ENCODE measurements at regions not wholly inside any gene's neighbourhood (a gene's known extent, or its start where the extent isn't known, plus 50 kb on each side); places are given as distances from the start of the nearest gene placed in this dataset.
"Not testable (repeated sequence)": the region's sequence is repeated elsewhere in the genome, so short reads cannot be mapped to it uniquely, and the experiment has no call there.

- no peak overlapping the region for H3K4me3 ChIP-seq (ENCODE audit: low read length)
- no peak for TF ChIP-seq CTCF (IDR thresholded peaks at IDR 0.05; ENCODE audit: insufficient read depth, low read depth, low read length, missing control alignments)
- no peak for DNase-seq (ENCODE audit: low read depth)
Observed at GRCh38 chr7:159296093-159296681, 151.5 kb upstream of the VIPR2 start.

GRCh38 chr7:159286487-159286886, 141.8 kb upstream of the VIPR2 start:
- H3K4me3 ChIP-seq (ENCODE audit: low read length); DNase-seq (ENCODE audit: low read depth): not testable (repeated sequence)

- no peak for TF ChIP-seq CTCF (IDR thresholded peaks at IDR 0.05; ENCODE audit: insufficient read depth, low read depth, low read length, missing control alignments)
- DNase-seq (ENCODE audit: low read depth) = no peak
- no peak overlapping the region for H3K4me3 ChIP-seq (ENCODE audit: low read length)
Observed at GRCh38 chr7:159281573-159281972, 136.9 kb upstream of the VIPR2 start.

- DNase-seq (ENCODE audit: low read depth) = no peak
- no peak overlapping the region for H3K4me3 ChIP-seq (ENCODE audit: low read length)
- no peak for TF ChIP-seq CTCF (IDR thresholded peaks at IDR 0.05; ENCODE audit: insufficient read depth, low read depth, low read length, missing control alignments)
Observed at GRCh38 chr7:159280008-159280407, 135.3 kb upstream of the VIPR2 start.

GRCh38 chr7:159272739-159273138, 128.1 kb upstream of the VIPR2 start:
- TF ChIP-seq CTCF (IDR thresholded peaks at IDR 0.05; ENCODE audit: insufficient read depth, low read depth, low read length, missing control alignments) = no peak
- no peak for DNase-seq (ENCODE audit: low read depth)
- no peak overlapping the region for H3K4me3 ChIP-seq (ENCODE audit: low read length)

- TF ChIP-seq CTCF (IDR thresholded peaks at IDR 0.05; ENCODE audit: insufficient read depth, low read depth, low read length, missing control alignments) = no peak
- no peak for DNase-seq (ENCODE audit: low read depth)
- no peak overlapping the region for H3K4me3 ChIP-seq (ENCODE audit: low read length)
Observed at GRCh38 chr7:159271781-159272180, 127.1 kb upstream of the VIPR2 start.

- H3K4me3 ChIP-seq (ENCODE audit: low read length) = no peak overlapping the region
- TF ChIP-seq CTCF (IDR thresholded peaks at IDR 0.05; ENCODE audit: insufficient read depth, low read depth, low read length, missing control alignments) = no peak
- DNase-seq (ENCODE audit: low read depth) = no peak
Observed at GRCh38 chr7:159269745-159270144, 125.1 kb upstream of the VIPR2 start.
